Vagina (tissue), 2 donors: ENCODE measurements at regions not wholly inside any gene's neighbourhood (a gene's known extent, or its start where the extent isn't known, plus 50 kb on each side); places are given as distances from the start of the nearest gene placed in this dataset.
A peak's percentile ranks its signal among the peaks of the same experiment; 100 is the strongest.

Source experiments
- DNase-seq, 2 donors: peaks; one replicate each; pipeline ENCODE4 v3.0.0-alpha.2; 2017; ENCODE audit errors: extremely low spot score in 2 of 2
- H3K27ac ChIP-seq: fragments of 200-600 bp; sonication (generic); one replicate; pipeline ENCODE4 v1.5.1; 2019
- H3K27me3 ChIP-seq: fragments of 200-600 bp; sonication (generic); one replicate; pipeline ENCODE4 v1.5.1; 2019
- H3K36me3 ChIP-seq, 2 donors: fragments of 200-600 bp; sonication (generic); one replicate each; pipeline ENCODE4 v1.5.1; 2017 to 2019
- H3K4me1 ChIP-seq: fragments of 200-600 bp; sonication (generic); one replicate; pipeline ENCODE4 v1.5.1; 2019
- H3K4me3 ChIP-seq, 2 donors: fragments of 200-600 bp; sonication (generic); 1 replicate in 1 of 2; 2 replicates in 1 of 2; pipeline ENCODE4 v1.5.1; 2016 to 2019
- H3K9me3 ChIP-seq: fragments of 200-600 bp; sonication (generic); one replicate; pipeline ENCODE4 v1.5.1; 2019
- CTCF ChIP-seq, 3 experiments: fragments of 450-650 bp in 2 of 3; fragments of 200-600 bp in 1 of 3; sonication (generic) in 1 of 3; IDR thresholded peaks; one replicate each; pipeline ENCODE4 v1.5.1; 2017 to 2019; ENCODE audit warnings: antibody characterized with exemption in 3 of 3, mild to moderate bottlenecking in 2 of 3, moderate library complexity in 2 of 3
- POLR2A ChIP-seq, 2 donors: fragments of 450-650 bp; IDR thresholded peaks; one replicate each; pipeline ENCODE4 v1.6.1; 2017; ENCODE audit warnings: antibody characterized with exemption in 2 of 2, mild to moderate bottlenecking in 2 of 2, moderate library complexity in 2 of 2
- POLR2AphosphoS5 ChIP-seq, 2 donors: sonication (generic); formaldehyde crosslinking; IDR thresholded peaks; one replicate each; pipeline ENCODE4 v1.9.0; 2017; ENCODE audit warnings: antibody characterized with exemption in 2 of 2, mild to moderate bottlenecking in 2 of 2, low read depth in 1 of 2; ENCODE audit not compliant: insufficient read depth in 1 of 2
- intact Hi-C: fragments of 100-400 bp; cut with DNase I; formaldehyde crosslinking; loops from one replicate; pipeline ENCODE4 v1.15.1; 2023

GRCh38 chr6:156639009-156639721 lies 138.0 kb upstream of the ARID1B start:
- no peak overlapping the region for H3K4me3 ChIP-seq
- H3K36me3 ChIP-seq, result no peaks in the 10 kb centered on the region
- no peak for DNase-seq
- intact Hi-C loops, result no loop called here
- H3K9me3 ChIP-seq, result no peaks in the 10 kb centered on the region
- no peaks in the 10 kb centered on the region for H3K27me3 ChIP-seq
- H3K27ac ChIP-seq, result no peak overlapping the region
- no peak for TF ChIP-seq POLR2AphosphoS5 (IDR thresholded peaks at IDR 0.05; ENCODE audit: insufficient read depth in 1 of 2, low read depth in 1 of 2)
- TF ChIP-seq CTCF (IDR thresholded peaks at IDR 0.05), result no peak
- no peak for TF ChIP-seq POLR2A (IDR thresholded peaks at IDR 0.05)
- H3K4me1 ChIP-seq, result no peaks in the 10 kb centered on the region

- Histone ChIP-seq H3K4me3 (no peak overlapping the region), H3K36me3 (no peaks in the 10 kb centered on the region), H3K9me3 (no peaks in the 10 kb centered on the region), H3K27me3 (no peaks in the 10 kb centered on the region), H3K4me1 (no peaks in the 10 kb centered on the region), H3K27ac (no peak overlapping the region)
- TF ChIP-seq POLR2AphosphoS5 (IDR thresholded peaks at IDR 0.05; ENCODE audit: insufficient read depth in 1 of 2, low read depth in 1 of 2) (no peak), CTCF (IDR thresholded peaks at IDR 0.05) (no peak)
- intact Hi-C loops, result no loop called here
- no peak for DNase-seq
These were observed 138.6 kb upstream of the ARID1B start for GRCh38 chr6:156638581-156638980.

- Histone ChIP-seq H3K27me3 (no peaks in the 10 kb centered on the region), H3K4me1 (no peaks in the 10 kb centered on the region), H3K4me3 (peak overlapping the region; percentile 10 to 25), H3K36me3 (no peaks in the 10 kb centered on the region), H3K27ac (no peak overlapping the region), H3K9me3 (no peaks in the 10 kb centered on the region)
- no peak for DNase-seq
- intact Hi-C loops, result no loop called here
- TF ChIP-seq POLR2AphosphoS5 (IDR thresholded peaks at IDR 0.05; ENCODE audit: insufficient read depth in 1 of 2, low read depth in 1 of 2) (no peak), CTCF (IDR thresholded peaks at IDR 0.05) (no peak), POLR2A (IDR thresholded peaks at IDR 0.05) (no peak)
These were observed 142.2 kb upstream of the ARID1B start for GRCh38 chr6:156634951-156635371.

- no peak for DNase-seq
- no peaks in the 10 kb centered on the region for H3K36me3 ChIP-seq
- TF ChIP-seq POLR2A (IDR thresholded peaks at IDR 0.05), result no peak
- no peak for TF ChIP-seq POLR2AphosphoS5 (IDR thresholded peaks at IDR 0.05; ENCODE audit: insufficient read depth in 1 of 2, low read depth in 1 of 2)
- no peak overlapping the region for H3K4me3 ChIP-seq
- no peaks in the 10 kb centered on the region for H3K9me3 ChIP-seq
- intact Hi-C loops, result no loop called here
- H3K27ac ChIP-seq, result no peak overlapping the region
- no peaks in the 10 kb centered on the region for H3K27me3 ChIP-seq
- H3K4me1 ChIP-seq, result no peaks in the 10 kb centered on the region
These were observed 143.1 kb upstream of the ARID1B start for GRCh38 chr6:156634048-156634447.

GRCh38 chr6:156633291-156633690 lies 143.9 kb upstream of the ARID1B start:
- intact Hi-C loops, result no loop called here
- no peak for TF ChIP-seq POLR2AphosphoS5 (IDR thresholded peaks at IDR 0.05; ENCODE audit: insufficient read depth in 1 of 2, low read depth in 1 of 2)
- no peak for TF ChIP-seq POLR2A (IDR thresholded peaks at IDR 0.05)
- no peak for TF ChIP-seq CTCF (IDR thresholded peaks at IDR 0.05)
- no peaks in the 10 kb centered on the region for H3K9me3 ChIP-seq
- H3K4me1 ChIP-seq, result no peaks in the 10 kb centered on the region
- H3K27me3 ChIP-seq, result no peaks in the 10 kb centered on the region
- no peaks in the 10 kb centered on the region for H3K36me3 ChIP-seq
- no peak overlapping the region for H3K4me3 ChIP-seq
- no peak for DNase-seq
- H3K27ac ChIP-seq, result no peak overlapping the region
